ENCODE measurements at regions not wholly inside any gene's neighbourhood (a gene's known extent, or its start where the extent isn't known, plus 50 kb on each side); places are given as distances from the start of the nearest gene placed in this dataset.

GRCh38 chr10:83663918-83664317, 475.4 kb upstream of the GHITM start:
- DNase-seq (ENCODE audit: low spot score in 2 of 2) = no peak
- H3K4me3 ChIP-seq (ENCODE audit: low read depth, poor library complexity, severe bottlenecking) = no peak overlapping the region
- no peak for TF ChIP-seq POLR2A (IDR thresholded peaks at IDR 0.05)
- TF ChIP-seq, protein P1, sequence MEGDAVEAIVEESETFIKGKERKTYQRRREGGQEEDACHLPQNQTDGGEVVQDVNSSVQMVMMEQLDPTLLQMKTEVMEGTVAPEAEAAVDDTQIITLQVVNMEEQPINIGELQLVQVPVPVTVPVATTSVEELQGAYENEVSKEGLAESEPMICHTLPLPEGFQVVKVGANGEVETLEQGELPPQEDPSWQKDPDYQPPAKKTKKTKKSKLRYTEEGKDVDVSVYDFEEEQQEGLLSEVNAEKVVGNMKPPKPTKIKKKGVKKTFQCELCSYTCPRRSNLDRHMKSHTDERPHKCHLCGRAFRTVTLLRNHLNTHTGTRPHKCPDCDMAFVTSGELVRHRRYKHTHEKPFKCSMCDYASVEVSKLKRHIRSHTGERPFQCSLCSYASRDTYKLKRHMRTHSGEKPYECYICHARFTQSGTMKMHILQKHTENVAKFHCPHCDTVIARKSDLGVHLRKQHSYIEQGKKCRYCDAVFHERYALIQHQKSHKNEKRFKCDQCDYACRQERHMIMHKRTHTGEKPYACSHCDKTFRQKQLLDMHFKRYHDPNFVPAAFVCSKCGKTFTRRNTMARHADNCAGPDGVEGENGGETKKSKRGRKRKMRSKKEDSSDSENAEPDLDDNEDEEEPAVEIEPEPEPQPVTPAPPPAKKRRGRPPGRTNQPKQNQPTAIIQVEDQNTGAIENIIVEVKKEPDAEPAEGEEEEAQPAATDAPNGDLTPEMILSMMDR (IDR thresholded peaks at IDR 0.05) = no peak
- intact Hi-C loops (cut with DNase I; ENCODE audit: low total_unique reads) = no loop called here
- WGBS, 2 donors = 85 to 86% methylated on average over 3 of the region's 3 CpGs

GRCh38 chr10:83666762-83667161, 472.5 kb upstream of the GHITM start:
- TF ChIP-seq, protein P1 (IDR thresholded peaks at IDR 0.05) = no peak
- TF ChIP-seq POLR2A (IDR thresholded peaks at IDR 0.05) = no peak
- no peak overlapping the region for H3K4me3 ChIP-seq (ENCODE audit: low read depth, poor library complexity, severe bottlenecking)
- intact Hi-C loops (cut with DNase I; ENCODE audit: low total_unique reads) = no loop called here
- no peak for DNase-seq (ENCODE audit: low spot score in 2 of 2)
- 54 to 66% methylated on average over 3 of the region's 3 CpGs for WGBS, 2 donors

DNA sequence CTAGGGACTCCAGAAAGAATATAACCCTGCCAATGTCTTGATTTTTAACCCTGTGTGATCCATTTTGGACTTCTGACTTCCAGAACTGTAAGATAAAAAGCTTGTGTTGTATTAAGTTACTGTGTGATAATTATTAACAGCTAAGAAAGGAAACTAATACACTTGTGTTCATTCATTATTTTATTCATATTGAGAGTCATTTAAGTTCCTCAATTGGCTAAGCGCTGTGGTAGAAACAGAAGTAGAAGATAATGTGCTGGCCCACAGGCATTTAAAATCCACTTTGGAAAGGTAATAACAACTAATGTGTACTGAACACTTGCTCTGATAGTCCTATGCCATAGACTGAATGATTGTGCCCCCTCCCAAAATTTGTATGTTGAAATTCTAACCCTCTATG, 471.7 kb upstream of the GHITM start:
- WGBS, 2 donors = 100% methylated on average over 1 of the region's 1 CpG
- intact Hi-C loops (cut with DNase I; ENCODE audit: low total_unique reads) = no loop called here
- no peak overlapping the region for H3K4me3 ChIP-seq (ENCODE audit: low read depth, poor library complexity, severe bottlenecking)
- DNase-seq (ENCODE audit: low spot score in 2 of 2) = no peak
- TF ChIP-seq, protein P1 (IDR thresholded peaks at IDR 0.05) = no peak
- no peak for TF ChIP-seq POLR2A (IDR thresholded peaks at IDR 0.05)

GRCh38 chr10:83673316-83673715, 466.0 kb upstream of the GHITM start:
- WGBS, 2 donors = 50 to 51% methylated on average over 3 of the region's 3 CpGs
- H3K4me3 ChIP-seq (ENCODE audit: low read depth, poor library complexity, severe bottlenecking) = peak overlapping the region; percentile 3
- intact Hi-C loops (cut with DNase I; ENCODE audit: low total_unique reads) = loop anchor here (5.0 kb wide), 1 partner anchor 1249 kb away; no protein-coding TSS in a partner anchor
- TF ChIP-seq, protein P1 (IDR thresholded peaks at IDR 0.05) = no peak
- no peak for TF ChIP-seq POLR2A (IDR thresholded peaks at IDR 0.05)
- DNase-seq (ENCODE audit: low spot score in 2 of 2) = no peak

DNA sequence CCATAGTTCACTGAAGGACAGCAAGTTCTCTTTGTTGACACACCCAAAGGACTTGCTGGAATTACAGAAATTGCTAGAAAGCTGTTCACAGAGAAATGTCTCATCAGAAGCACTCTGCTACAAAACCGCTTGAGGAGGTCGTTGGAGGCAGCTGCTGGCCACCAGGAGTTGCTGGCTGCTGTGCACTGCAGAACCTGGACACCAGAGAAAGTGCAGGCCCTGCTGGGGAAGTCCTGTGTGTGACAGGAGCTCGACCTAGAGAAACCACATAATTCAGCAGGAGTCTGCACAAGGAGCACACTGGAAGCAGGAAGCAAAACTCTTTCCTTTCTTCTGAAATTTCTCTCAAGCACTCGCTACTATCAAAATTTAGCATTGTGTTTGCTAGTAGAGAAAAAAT, 461.5 kb upstream of the GHITM start:
- 45% methylated on average over 4 of the region's 4 CpGs for WGBS, 2 donors
- no peak overlapping the region for H3K4me3 ChIP-seq (ENCODE audit: low read depth, poor library complexity, severe bottlenecking)
- intact Hi-C loops (cut with DNase I; ENCODE audit: low total_unique reads) = no loop called here
- no peak for DNase-seq (ENCODE audit: low spot score in 2 of 2)
- TF ChIP-seq POLR2A (IDR thresholded peaks at IDR 0.05) = no peak
- TF ChIP-seq, protein P1 (IDR thresholded peaks at IDR 0.05) = no peak

DNA sequence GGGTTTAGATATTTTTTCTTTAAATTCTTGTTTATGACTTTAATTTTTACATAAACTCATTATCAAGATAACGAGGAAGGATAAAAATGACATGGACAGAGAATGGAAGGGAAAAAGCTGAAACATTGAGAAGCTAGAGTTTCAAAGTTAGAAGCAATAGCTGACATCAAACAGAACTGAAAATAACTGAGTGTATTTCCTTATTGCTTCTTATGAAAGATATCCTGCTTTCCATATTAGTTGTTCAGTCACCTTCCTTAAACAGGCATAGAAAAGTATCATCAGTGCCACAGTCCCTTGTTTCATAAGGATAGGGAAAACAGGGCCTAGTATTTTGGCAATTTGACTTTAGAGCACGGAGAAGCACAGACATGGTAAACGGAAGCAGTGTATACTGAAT, 460.5 kb upstream of the GHITM start:
- 83 to 90% methylated on average over 3 of the region's 3 CpGs for WGBS, 2 donors
- TF ChIP-seq, protein P1 (IDR thresholded peaks at IDR 0.05) = no peak
- TF ChIP-seq POLR2A (IDR thresholded peaks at IDR 0.05) = no peak
- intact Hi-C loops (cut with DNase I; ENCODE audit: low total_unique reads) = no loop called here
- H3K4me3 ChIP-seq (ENCODE audit: low read depth, poor library complexity, severe bottlenecking) = no peak overlapping the region
- DNase-seq (ENCODE audit: low spot score in 2 of 2) = no peak
